Neural crest cell (in vitro differentiated cells): ENCODE measurements at regions not wholly inside any gene's neighbourhood (a gene's known extent, or its start where the extent isn't known, plus 50 kb on each side); places are given as distances from the start of the nearest gene placed in this dataset.
"Not testable (repeated sequence)": the region's sequence is repeated elsewhere in the genome, so short reads cannot be mapped to it uniquely, and the experiment has no call there.

Experiments
- DNase-seq: peaks from one replicate; pipeline ENCODE4 v3.0.0; 2021; ENCODE audit warnings: low read depth, mixed read lengths, low spot score
- H3K27ac Mint-ChIP-seq: one replicate; pipeline ENCODE4 v1.8.0; 2021; ENCODE audit warnings: mild to moderate bottlenecking, mixed read lengths; ENCODE audit not compliant: unreplicated experiment
- H3K27me3 Mint-ChIP-seq: 2 replicates; pipeline ENCODE4 v1.8.0; 2021; ENCODE audit warnings: low read depth, mild to moderate bottlenecking, mixed read lengths
- H3K36me3 Mint-ChIP-seq: 2 replicates; pipeline ENCODE4 v1.8.0; 2021; ENCODE audit warnings: low read depth, mild to moderate bottlenecking, mixed read lengths
- H3K4me1 Mint-ChIP-seq: 2 replicates; pipeline ENCODE4 v1.8.0; 2021; ENCODE audit warnings: mixed read lengths
- H3K4me3 Mint-ChIP-seq: one replicate; pipeline ENCODE4 v1.8.0; 2021; ENCODE audit warnings: mild to moderate bottlenecking, mixed read lengths
- H3K9me3 Mint-ChIP-seq: 2 replicates; pipeline ENCODE4 v1.8.0; 2021; ENCODE audit warnings: mixed read lengths
- CTCF ChIP-seq: fragments of 200-600 bp; sonication (generic); conservative IDR thresholded peaks from 2 replicates; pipeline ENCODE4 v1.5.0; 2021; ENCODE audit warnings: antibody characterized with exemption, mild to moderate bottlenecking

GRCh38 chr21:13937236-13937635, 273.5 kb downstream of the LIPI start:
- no peak for DNase-seq
- no peak for TF ChIP-seq CTCF
- Mint-ChIP-seq H3K27ac (no peak overlapping the region), H3K27me3 (no peaks in the 10 kb centered on the region), H3K4me1 (no peaks in the 10 kb centered on the region), H3K9me3 (peaks cover 2% of the 10 kb centered on the region), H3K4me3 (no peak overlapping the region), H3K36me3 (no peaks in the 10 kb centered on the region)

- H3K9me3 Mint-ChIP-seq, H3K4me3 Mint-ChIP-seq, H3K4me1 Mint-ChIP-seq, DNase-seq, H3K27me3 Mint-ChIP-seq, H3K27ac Mint-ChIP-seq, H3K36me3 Mint-ChIP-seq: not testable (repeated sequence)
These were observed 274.5 kb downstream of the LIPI start for GRCh38 chr21:13936033-13936937.

- H3K4me3 Mint-ChIP-seq, H3K27ac Mint-ChIP-seq, H3K9me3 Mint-ChIP-seq, H3K36me3 Mint-ChIP-seq, DNase-seq, H3K27me3 Mint-ChIP-seq, H3K4me1 Mint-ChIP-seq: not testable (repeated sequence)
These were observed 275.2 kb downstream of the LIPI start for GRCh38 chr21:13935396-13936032.

- H3K4me1 Mint-ChIP-seq, DNase-seq, H3K4me3 Mint-ChIP-seq, H3K9me3 Mint-ChIP-seq, H3K36me3 Mint-ChIP-seq, H3K27me3 Mint-ChIP-seq, H3K27ac Mint-ChIP-seq: not testable (repeated sequence)
These were observed 275.8 kb downstream of the LIPI start for GRCh38 chr21:13934887-13935342.

GRCh38 chr21:13923175-13923574, 287.6 kb downstream of the LIPI start:
- not testable (repeated sequence) for H3K9me3 Mint-ChIP-seq, H3K4me1 Mint-ChIP-seq, H3K27me3 Mint-ChIP-seq, H3K4me3 Mint-ChIP-seq, H3K36me3 Mint-ChIP-seq, H3K27ac Mint-ChIP-seq, DNase-seq

DNA sequence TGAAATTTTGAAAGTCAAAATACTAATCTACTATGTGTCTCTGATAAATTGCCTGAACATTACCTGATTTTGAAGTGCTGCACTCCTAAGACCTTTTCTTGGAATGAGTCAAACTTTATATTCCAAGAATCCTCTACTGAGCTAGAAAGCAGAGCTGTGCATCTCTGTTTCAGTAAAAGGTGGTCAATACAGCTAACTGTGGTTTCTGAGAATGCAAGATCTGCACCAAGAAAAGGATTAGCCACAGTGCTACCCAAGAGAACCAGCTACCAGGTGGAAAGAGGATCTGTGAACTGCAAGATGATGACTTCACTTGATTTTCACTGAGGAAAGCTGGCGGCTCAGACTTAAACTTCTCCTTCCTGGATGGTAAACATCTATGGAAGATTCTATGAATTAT, 289.3 kb downstream of the LIPI start:
- DNase-seq, H3K9me3 Mint-ChIP-seq: not testable (repeated sequence)

DNA sequence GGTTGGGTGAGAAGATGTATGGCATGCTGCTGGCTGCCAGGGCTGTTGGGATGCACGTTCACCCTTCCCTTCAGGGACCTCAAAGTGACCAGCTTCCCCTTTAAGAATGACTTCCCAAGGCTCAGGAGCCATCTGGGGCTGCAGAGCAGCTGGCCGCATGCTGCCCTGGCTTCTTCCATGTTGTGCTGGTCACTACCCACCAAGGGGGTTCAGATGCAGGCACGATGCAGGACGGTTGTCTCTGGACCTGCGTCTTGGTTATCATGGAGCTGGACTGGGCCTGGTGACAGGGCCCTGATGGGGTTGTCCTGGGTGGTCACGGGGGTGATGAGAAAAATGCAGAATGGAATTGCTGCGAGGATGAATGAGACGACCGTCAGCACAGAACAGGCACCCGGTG, 297.8 kb downstream of the POTED start:
- not testable (repeated sequence) for H3K9me3 Mint-ChIP-seq, DNase-seq, H3K27ac Mint-ChIP-seq, H3K36me3 Mint-ChIP-seq, H3K4me3 Mint-ChIP-seq, H3K4me1 Mint-ChIP-seq, H3K27me3 Mint-ChIP-seq

More for the DNA sequence above, 289.3 kb downstream of the LIPI start:
- H3K36me3 Mint-ChIP-seq, H3K4me3 Mint-ChIP-seq, H3K27me3 Mint-ChIP-seq, H3K27ac Mint-ChIP-seq, H3K4me1 Mint-ChIP-seq: not testable (repeated sequence)

DNA sequence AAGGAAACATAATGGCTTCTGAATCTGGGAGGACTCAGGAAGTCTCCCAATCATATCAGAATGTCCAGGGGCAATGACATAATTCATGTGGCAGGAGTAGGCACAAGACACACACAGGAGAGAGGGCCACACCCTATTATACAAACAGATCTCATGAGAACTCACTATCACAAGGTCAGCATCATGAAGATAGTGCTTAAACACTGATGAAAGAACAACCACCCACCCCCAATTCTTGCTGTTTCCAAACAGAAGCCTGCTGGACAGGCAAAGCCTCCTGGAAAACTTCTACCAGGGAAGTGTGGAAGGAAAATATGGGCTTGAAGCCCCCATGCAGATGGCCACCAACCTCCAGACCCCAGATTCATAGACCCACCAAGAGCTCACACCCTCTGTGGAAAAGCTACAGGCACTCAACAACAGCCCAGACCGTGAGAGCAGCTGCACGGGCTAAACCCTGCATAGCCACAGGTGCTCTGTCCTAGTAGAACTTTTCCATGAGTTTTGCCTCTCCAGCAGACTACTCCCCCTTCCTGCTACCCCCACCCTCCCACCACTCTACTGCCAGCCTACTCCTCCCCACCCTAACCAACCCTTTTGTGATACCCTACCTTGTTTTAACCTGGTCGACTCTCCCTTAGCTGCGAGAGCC, 287.1 kb downstream of the POTED start:
- not testable (repeated sequence) for H3K4me1 Mint-ChIP-seq
- H3K9me3 Mint-ChIP-seq = peaks cover 20% of the 10 kb centered on the region

DNA sequence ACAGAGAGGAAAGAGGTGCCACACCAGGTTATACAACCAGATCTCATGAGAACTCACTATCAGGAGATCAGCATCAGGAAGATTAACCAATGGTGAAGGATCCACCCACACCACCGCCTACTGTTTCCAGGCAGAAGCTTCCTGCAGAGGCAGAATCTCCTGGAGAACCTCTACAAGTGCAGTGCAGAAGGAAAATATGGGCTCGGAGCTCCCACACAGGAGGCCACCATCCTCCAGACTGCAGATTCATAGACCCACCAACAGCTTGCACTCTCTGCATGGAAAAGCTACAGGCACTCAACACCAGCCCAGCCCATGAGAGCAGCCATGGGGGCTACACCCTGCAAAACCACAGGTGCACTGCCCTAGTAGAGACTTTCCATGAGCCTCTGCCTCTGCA, 284.0 kb downstream of the POTED start:
- H3K9me3 Mint-ChIP-seq = peaks cover 26% of the 10 kb centered on the region
- H3K4me1 Mint-ChIP-seq, H3K27ac Mint-ChIP-seq, DNase-seq, H3K27me3 Mint-ChIP-seq, H3K4me3 Mint-ChIP-seq: not testable (repeated sequence)
- peaks cover 11% of the 10 kb centered on the region for H3K36me3 Mint-ChIP-seq

More for the DNA sequence above, 287.1 kb downstream of the POTED start:
- DNase-seq, H3K36me3 Mint-ChIP-seq, H3K27ac Mint-ChIP-seq, H3K27me3 Mint-ChIP-seq, H3K4me3 Mint-ChIP-seq: not testable (repeated sequence)

DNA sequence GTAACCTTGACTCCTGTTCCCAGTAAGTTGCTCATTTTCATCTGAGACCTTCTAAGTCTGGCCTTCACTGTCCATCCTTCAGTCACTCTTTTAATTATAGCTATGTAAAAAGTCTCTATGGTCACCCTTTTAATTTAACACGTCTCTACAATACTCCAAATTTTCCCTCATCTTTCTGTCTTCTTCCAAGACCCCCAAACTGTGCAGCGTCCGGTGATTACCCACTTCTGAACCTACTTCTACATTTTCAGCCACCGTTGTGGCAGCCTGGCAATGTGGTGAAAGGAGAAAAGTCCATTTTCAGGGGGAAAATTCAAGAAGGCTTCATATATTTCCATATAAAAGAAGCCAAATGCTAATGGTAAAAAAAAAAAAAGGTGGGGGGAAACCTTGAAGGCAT, 283.4 kb downstream of the POTED start:
- not testable (repeated sequence) for H3K4me3 Mint-ChIP-seq
- H3K36me3 Mint-ChIP-seq = peaks cover 15% of the 10 kb centered on the region
- peaks cover 29% of the 10 kb centered on the region for H3K9me3 Mint-ChIP-seq

DNA sequence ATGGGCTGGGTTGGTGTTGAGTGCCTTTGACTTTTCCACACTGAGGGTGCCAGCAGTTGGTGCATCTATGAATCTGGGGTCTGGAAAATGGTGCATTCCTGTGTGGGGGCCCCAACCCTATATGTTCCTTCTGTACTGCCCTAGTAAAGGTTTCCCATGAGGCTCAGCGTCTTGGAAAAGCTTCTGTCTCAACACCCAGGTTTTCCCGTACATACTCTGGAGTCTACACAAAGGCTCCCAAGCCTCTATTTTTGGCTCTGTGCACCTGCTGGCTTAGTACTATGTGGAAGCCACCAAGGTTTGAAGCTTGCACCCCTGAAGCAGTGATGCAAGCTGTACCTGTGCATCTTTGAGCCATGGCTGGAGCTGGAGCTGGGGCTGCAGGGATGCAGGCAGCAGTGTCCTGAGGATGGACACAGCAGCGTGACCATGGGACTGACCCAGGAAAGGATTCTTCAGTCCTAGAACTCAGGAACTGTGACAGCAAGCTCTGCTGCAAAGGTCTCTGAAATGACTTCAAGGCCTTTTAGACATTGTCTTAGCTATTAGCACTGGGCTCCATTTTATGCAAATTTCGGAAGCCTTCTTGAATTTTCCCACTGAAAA, 282.7 kb downstream of the POTED start:
- not testable (repeated sequence) for DNase-seq, H3K27me3 Mint-ChIP-seq, H3K4me3 Mint-ChIP-seq, H3K4me1 Mint-ChIP-seq, H3K27ac Mint-ChIP-seq
- peaks cover 32% of the 10 kb centered on the region for H3K9me3 Mint-ChIP-seq
- H3K36me3 Mint-ChIP-seq = peaks cover 19% of the 10 kb centered on the region

More for the DNA sequence above, 283.4 kb downstream of the POTED start:
- H3K4me1 Mint-ChIP-seq, H3K27me3 Mint-ChIP-seq, H3K27ac Mint-ChIP-seq, DNase-seq: not testable (repeated sequence)

- not testable (repeated sequence) for H3K27ac Mint-ChIP-seq, H3K4me1 Mint-ChIP-seq, H3K27me3 Mint-ChIP-seq, DNase-seq, H3K4me3 Mint-ChIP-seq
- H3K9me3 Mint-ChIP-seq = peaks cover 36% of the 10 kb centered on the region
- H3K36me3 Mint-ChIP-seq = peaks cover 21% of the 10 kb centered on the region
These were observed 279.6 kb downstream of the POTED start for GRCh38 chr21:13889176-13889575.
